Left forelimb (tissue), 1 donor: ENCODE measurements at regions not wholly inside any gene's neighbourhood (a gene's known extent, or its start where the extent isn't known, plus 50 kb on each side); places are given as distances from the start of the nearest gene placed in this dataset.
A peak's percentile ranks its signal among the peaks of the same experiment; 100 is the strongest.

ENCODE experiments used
- DNase-seq: peaks from one replicate; pipeline ENCODE4 v3.0.0-alpha.2; 2018; ENCODE audit warnings: low spot score

- no peak for DNase-seq
These were observed 172.0 kb downstream of the ZFP36L2 start for GRCh38 chr2:43054367-43054766.

DNA sequence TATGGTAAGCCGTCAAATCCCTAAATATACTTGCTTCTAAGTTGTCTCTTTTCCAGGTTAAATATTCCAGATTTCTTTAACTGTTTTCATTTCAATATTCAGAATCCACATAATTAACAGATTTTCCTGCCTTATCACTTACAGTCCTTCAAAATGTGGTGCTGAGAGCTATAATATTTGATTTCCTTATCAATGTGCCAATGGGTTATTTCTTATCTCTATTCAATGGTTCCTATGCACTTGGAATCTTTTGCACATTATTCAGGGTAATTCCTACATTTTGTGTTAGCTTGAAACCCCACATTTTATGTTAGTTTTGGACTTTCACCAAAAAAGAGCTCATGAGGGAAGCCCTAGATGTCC lies 173.5 kb downstream of the ZFP36L2 start:
- DNase-seq: no peak

GRCh38 chr2:43052204-43052943 lies 174.0 kb downstream of the ZFP36L2 start:
- no peak for DNase-seq

DNA sequence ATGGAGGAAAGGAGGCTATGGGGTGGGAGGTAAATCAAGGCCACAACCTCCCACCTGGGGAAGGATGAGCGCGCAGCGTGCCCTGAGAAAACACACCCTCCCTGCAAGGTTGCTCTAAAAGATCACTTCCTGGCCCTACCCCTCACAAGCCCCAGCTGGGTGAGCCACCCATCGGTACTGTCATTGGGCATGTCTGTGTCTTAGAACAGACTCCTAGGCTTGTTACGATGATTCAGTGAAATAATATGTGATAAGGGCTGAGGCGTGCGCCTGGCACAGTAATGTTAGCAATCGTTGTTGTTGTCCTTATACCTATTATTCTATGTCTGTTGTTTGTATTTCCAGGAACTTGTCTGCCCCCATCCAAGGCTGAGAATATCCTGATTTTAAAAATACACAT lies 175.1 kb downstream of the ZFP36L2 start:
- DNase-seq: no peak

GRCh38 chr2:43050866-43051265 lies 175.5 kb downstream of the ZFP36L2 start:
- no peak for DNase-seq

GRCh38 chr2:43049836-43050801 lies 176.3 kb downstream of the ZFP36L2 start:
- no peak for DNase-seq

DNA sequence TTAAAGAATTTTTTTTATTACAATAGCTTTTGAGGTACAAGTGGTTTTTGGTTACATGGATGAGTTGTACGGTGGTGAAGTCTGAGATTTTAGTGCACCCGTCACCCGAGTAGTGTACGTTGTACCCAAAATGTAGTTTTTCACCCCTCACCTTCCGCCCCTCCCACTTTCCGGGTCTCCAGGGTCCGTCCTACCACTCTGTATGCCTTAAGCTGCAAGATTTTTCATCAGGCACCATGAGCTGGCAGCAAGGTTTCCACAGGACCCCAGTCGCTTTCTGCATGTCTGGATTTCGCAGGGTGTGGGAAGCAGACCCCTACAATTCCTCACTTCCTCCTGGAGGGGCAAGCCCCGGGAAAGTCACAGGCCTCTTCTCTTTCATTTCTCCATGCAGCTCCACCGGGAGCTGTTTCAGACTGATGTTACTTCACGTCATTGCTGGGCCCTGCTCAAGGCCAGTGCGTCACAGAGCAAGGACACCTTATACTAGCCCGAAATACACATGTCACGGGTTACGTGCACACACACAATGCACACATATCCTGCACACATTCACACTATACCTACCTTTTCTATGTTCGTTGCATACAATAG lies 179.1 kb downstream of the ZFP36L2 start:
- DNase-seq: no peak

GRCh38 chr2:43045866-43046265 lies 180.5 kb downstream of the ZFP36L2 start:
- no peak for DNase-seq

DNA sequence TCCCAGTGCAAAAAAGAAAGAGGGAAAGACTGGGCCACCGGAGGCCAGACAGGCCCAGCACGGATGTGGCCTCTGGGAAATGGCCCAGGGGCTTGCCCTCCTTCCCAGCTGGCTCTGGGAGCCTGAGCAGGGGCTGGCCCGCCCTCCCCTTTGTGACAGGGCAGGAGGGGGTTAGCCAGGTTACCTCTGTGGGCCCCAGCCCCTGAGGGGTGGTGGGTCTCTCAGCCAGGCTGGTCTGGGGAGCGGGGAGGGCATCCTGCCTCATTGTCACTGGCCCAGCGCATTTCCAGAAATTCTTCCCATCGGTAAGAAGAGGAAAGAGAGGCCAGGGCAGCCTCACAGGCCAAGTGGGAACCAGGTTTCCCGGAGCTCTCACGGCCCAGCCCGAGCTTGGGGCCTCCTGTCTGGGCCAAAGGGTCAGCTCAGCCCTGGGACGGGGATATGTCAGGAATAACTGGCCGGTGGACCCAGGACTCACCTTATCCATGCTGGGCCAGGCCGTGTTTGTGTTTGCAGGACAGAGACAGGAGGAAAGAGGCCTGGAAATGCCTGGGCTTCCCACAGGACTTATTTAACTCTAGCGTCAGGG lies 182.2 kb downstream of the ZFP36L2 start:
- DNase-seq: no peak

- no peak for DNase-seq
These were observed 182.9 kb downstream of the ZFP36L2 start for GRCh38 chr2:43043553-43043870.

GRCh38 chr2:43041661-43042360 lies 184.6 kb downstream of the ZFP36L2 start:
- DNase-seq: peak; percentile 93

DNA sequence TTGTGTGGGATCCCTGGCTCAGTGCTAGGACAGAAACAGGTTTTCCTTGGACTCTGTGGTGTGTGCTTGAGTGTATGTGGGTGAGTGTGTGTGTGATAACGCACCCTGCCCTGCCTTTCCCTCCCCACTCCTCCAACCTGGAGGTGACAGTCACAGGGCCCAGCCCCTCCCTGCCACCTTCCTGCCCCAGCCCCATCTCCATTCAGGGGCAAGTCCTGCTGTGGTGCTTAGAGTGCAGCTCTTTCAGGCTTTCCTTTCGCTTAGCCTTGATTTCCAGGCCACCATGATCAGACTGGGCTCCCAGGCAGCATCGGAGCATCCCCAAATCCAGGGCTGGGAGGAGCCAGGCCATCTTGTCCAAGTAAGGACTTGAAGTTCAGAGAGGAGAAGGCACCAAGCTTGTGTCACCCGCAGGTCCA lies 185.2 kb downstream of the ZFP36L2 start:
- DNase-seq: no peak

DNA sequence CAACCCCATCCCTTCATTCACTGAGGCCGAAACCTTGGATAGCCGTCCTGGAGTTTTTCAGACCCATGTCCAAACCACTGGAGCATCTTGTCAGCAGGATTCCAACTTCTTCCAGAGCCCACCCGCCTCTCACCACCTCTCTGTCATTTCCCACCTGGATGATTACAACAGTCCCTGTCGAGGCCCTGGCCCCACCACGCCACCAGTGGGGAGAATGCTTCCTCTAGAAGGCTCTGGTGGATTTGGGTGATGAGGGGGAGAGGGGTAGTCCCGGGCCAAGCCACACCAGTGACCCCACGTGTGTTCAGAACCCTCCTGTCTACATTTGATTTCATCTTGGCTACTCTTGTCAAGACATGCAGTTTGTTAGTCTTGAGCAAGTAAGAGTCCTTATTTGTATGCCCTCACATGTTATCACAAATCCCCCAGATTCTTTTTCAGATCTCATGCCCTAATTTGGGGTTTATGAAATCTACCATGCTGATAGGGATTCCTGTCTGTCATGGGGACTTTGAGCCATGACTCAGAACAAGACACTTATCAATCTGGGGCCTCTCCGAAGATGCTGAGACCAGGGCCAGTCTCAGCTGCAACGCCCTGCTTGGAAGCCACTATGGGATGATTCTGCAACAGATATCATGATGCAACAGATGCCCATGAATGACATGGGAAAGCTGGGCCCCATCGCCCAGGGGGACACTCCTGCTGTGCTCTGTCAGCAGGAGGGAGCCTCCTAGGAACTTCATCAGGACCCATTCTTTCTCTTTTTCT lies 186.1 kb downstream of the ZFP36L2 start:
- DNase-seq: no peak

- DNase-seq: no peak
These were observed 186.9 kb downstream of the ZFP36L2 start for GRCh38 chr2:43039376-43040080.

GRCh38 chr2:43038696-43039094 lies 187.7 kb downstream of the ZFP36L2 start:
- DNase-seq: no peak

- DNase-seq: no peak
These were observed 188.2 kb downstream of the ZFP36L2 start for GRCh38 chr2:43038034-43038695.

DNA sequence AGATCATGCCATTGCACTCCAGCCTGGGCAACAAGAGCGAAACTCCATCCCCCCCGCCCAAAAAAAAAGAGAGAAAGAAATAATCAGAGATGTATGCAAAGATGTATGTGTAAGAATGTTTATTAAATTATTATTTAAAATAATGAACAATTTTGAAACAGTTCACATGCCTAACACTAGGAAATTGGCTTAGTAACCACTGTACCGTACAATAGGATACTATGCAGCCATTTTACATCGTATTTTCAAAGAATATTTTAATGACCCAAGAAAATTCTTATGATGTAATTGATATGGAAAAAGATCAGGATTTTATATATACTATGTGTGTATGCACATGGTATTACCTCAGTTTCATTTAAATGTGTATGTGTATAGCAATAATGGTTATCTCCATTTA lies 190.5 kb downstream of the ZFP36L2 start:
- no peak for DNase-seq

- DNase-seq: peak; percentile 26
These were observed 191.5 kb downstream of the ZFP36L2 start for GRCh38 chr2:43034921-43035320.

DNA sequence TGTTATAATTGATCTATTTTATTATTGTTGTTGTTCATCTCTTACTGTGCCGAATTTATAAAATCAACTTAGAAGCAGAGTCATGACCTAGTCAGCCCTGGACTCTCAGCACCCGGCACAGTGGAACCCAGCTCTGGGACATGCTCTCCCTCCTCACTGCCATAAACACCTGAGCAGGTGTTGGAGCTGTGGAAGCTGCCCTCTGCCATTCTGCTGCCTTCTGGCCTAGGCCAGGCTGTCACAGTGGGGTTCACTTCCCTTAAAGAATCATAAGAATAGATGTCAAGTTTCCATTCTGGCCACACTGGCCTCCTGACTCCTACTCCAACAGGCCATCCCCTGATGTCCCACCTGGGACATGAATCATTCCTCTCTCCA lies 192.2 kb downstream of the ZFP36L2 start:
- DNase-seq: peak; percentile 48
